ENCODE measurements at regions not wholly inside any gene's neighbourhood (a gene's known extent, or its start where the extent isn't known, plus 50 kb on each side); places are given as distances from the start of the nearest gene placed in this dataset.
A peak's percentile ranks its signal among the peaks of the same experiment; 100 is the strongest.
"Not testable (repeated sequence)": the region's sequence is repeated elsewhere in the genome, so short reads cannot be mapped to it uniquely, and the experiment has no call there.

- H3K4me3 ChIP-seq (ENCODE audit: low read length) = no peak overlapping the region
- no peak overlapping the region for H3K9ac ChIP-seq (ENCODE audit: low read length)
- DNase-seq (ENCODE audit: low read depth) = no peak
- no peaks in the 10 kb centered on the region for H3K9me3 ChIP-seq (ENCODE audit: control insufficient read depth, low read length)
- no peaks in the 10 kb centered on the region for H3K27me3 ChIP-seq (replicated peaks; ENCODE audit: control insufficient read depth, insufficient read depth, low read length)
- no peaks in the 10 kb centered on the region for H3K36me3 ChIP-seq (ENCODE audit: control insufficient read depth, insufficient read depth, low read length, severe bottlenecking)
- H3K4me1 ChIP-seq (ENCODE audit: control insufficient read depth, insufficient read depth, low read length) = peaks cover 12% of the 10 kb centered on the region
Measured at GRCh38 chr4:138636781-138637180, 378.8 kb upstream of the NOCT start.

- DNase-seq (ENCODE audit: low read depth) = no peak
- Histone ChIP-seq H3K4me1 (ENCODE audit: control insufficient read depth, insufficient read depth, low read length) (peaks cover 12% of the 10 kb centered on the region), H3K27me3 (replicated peaks; ENCODE audit: control insufficient read depth, insufficient read depth, low read length) (no peaks in the 10 kb centered on the region), H3K4me3 (ENCODE audit: low read length) (no peak overlapping the region), H3K9ac (ENCODE audit: low read length) (no peak overlapping the region), H3K9me3 (ENCODE audit: control insufficient read depth, low read length) (no peaks in the 10 kb centered on the region), H3K36me3 (ENCODE audit: control insufficient read depth, insufficient read depth, low read length, severe bottlenecking) (no peaks in the 10 kb centered on the region)
Measured at GRCh38 chr4:138634915-138635314, 380.7 kb upstream of the NOCT start.

GRCh38 chr4:138633580-138633904 lies 382.0 kb upstream of the NOCT start:
- Histone ChIP-seq H3K4me1 (ENCODE audit: control insufficient read depth, insufficient read depth, low read length) (peaks cover under 1% of the 10 kb centered on the region), H3K9ac (ENCODE audit: low read length) (no peak overlapping the region), H3K9me3 (ENCODE audit: control insufficient read depth, low read length) (no peaks in the 10 kb centered on the region), H3K27me3 (replicated peaks; ENCODE audit: control insufficient read depth, insufficient read depth, low read length) (no peaks in the 10 kb centered on the region), H3K36me3 (ENCODE audit: control insufficient read depth, insufficient read depth, low read length, severe bottlenecking) (no peaks in the 10 kb centered on the region), H3K4me3 (ENCODE audit: low read length) (no peak overlapping the region)
- no peak for DNase-seq (ENCODE audit: low read depth)

- Histone ChIP-seq H3K4me3 (ENCODE audit: low read length) (no peak overlapping the region), H3K36me3 (ENCODE audit: control insufficient read depth, insufficient read depth, low read length, severe bottlenecking) (no peaks in the 10 kb centered on the region), H3K4me1 (ENCODE audit: control insufficient read depth, insufficient read depth, low read length) (no peaks in the 10 kb centered on the region), H3K9ac (ENCODE audit: low read length) (no peak overlapping the region), H3K9me3 (ENCODE audit: control insufficient read depth, low read length) (no peaks in the 10 kb centered on the region), H3K27me3 (replicated peaks; ENCODE audit: control insufficient read depth, insufficient read depth, low read length) (no peaks in the 10 kb centered on the region)
- DNase-seq (ENCODE audit: low read depth) = no peak
Measured at GRCh38 chr4:138632856-138633579, 382.6 kb upstream of the NOCT start.

- H3K27me3 ChIP-seq (replicated peaks; ENCODE audit: control insufficient read depth, insufficient read depth, low read length) = no peaks in the 10 kb centered on the region
- DNase-seq (ENCODE audit: low read depth) = no peak
- no peak overlapping the region for H3K4me3 ChIP-seq (ENCODE audit: low read length)
- H3K36me3 ChIP-seq (ENCODE audit: control insufficient read depth, insufficient read depth, low read length, severe bottlenecking) = no peaks in the 10 kb centered on the region
- H3K4me1 ChIP-seq (ENCODE audit: control insufficient read depth, insufficient read depth, low read length) = no peaks in the 10 kb centered on the region
- H3K9me3 ChIP-seq (ENCODE audit: control insufficient read depth, low read length) = peaks cover 3% of the 10 kb centered on the region
- no peak overlapping the region for H3K9ac ChIP-seq (ENCODE audit: low read length)
Measured at GRCh38 chr4:138630666-138631065, 384.9 kb upstream of the NOCT start.

GRCh38 chr4:138629669-138630068 lies 385.9 kb upstream of the NOCT start:
- Histone ChIP-seq H3K9ac (ENCODE audit: low read length) (no peak overlapping the region), H3K9me3 (ENCODE audit: control insufficient read depth, low read length) (peaks cover 3% of the 10 kb centered on the region)
- DNase-seq (ENCODE audit: low read depth) = no peak

GRCh38 chr4:138627096-138627495 lies 384.9 kb upstream of the SLC7A11 start:
- no peaks in the 10 kb centered on the region for H3K4me1 ChIP-seq (ENCODE audit: control insufficient read depth, insufficient read depth, low read length)
- no peak for DNase-seq (ENCODE audit: low read depth)
- peaks cover 3% of the 10 kb centered on the region for H3K9me3 ChIP-seq (ENCODE audit: control insufficient read depth, low read length)
- no peak overlapping the region for H3K4me3 ChIP-seq (ENCODE audit: low read length)
- H3K36me3 ChIP-seq (ENCODE audit: control insufficient read depth, insufficient read depth, low read length, severe bottlenecking) = no peaks in the 10 kb centered on the region
- H3K27me3 ChIP-seq (replicated peaks; ENCODE audit: control insufficient read depth, insufficient read depth, low read length) = no peaks in the 10 kb centered on the region
- no peak overlapping the region for H3K9ac ChIP-seq (ENCODE audit: low read length)

More at GRCh38 chr4:138629669-138630068, 385.9 kb upstream of the NOCT start:
- no peaks in the 10 kb centered on the region for H3K4me1 ChIP-seq (ENCODE audit: control insufficient read depth, insufficient read depth, low read length)
- no peaks in the 10 kb centered on the region for H3K36me3 ChIP-seq (ENCODE audit: control insufficient read depth, insufficient read depth, low read length, severe bottlenecking)
- H3K4me3 ChIP-seq (ENCODE audit: low read length) = no peak overlapping the region
- no peaks in the 10 kb centered on the region for H3K27me3 ChIP-seq (replicated peaks; ENCODE audit: control insufficient read depth, insufficient read depth, low read length)

- not testable (repeated sequence) for H3K27me3 ChIP-seq (replicated peaks; ENCODE audit: control insufficient read depth, insufficient read depth, low read length); H3K36me3 ChIP-seq (ENCODE audit: control insufficient read depth, insufficient read depth, low read length, severe bottlenecking); H3K9me3 ChIP-seq (ENCODE audit: control insufficient read depth, low read length); DNase-seq (ENCODE audit: low read depth); H3K4me3 ChIP-seq (ENCODE audit: low read length); H3K9ac ChIP-seq (ENCODE audit: low read length); H3K4me1 ChIP-seq (ENCODE audit: control insufficient read depth, insufficient read depth, low read length)
Measured at GRCh38 chr4:138622362-138622761, 380.2 kb upstream of the SLC7A11 start.

- Histone ChIP-seq H3K4me1 (ENCODE audit: control insufficient read depth, insufficient read depth, low read length) (peaks cover 11% of the 10 kb centered on the region), H3K36me3 (ENCODE audit: control insufficient read depth, insufficient read depth, low read length, severe bottlenecking) (no peaks in the 10 kb centered on the region), H3K9ac (ENCODE audit: low read length) (no peak overlapping the region), H3K9me3 (ENCODE audit: control insufficient read depth, low read length) (no peaks in the 10 kb centered on the region), H3K27me3 (replicated peaks; ENCODE audit: control insufficient read depth, insufficient read depth, low read length) (no peaks in the 10 kb centered on the region), H3K4me3 (ENCODE audit: low read length) (no peak overlapping the region)
- DNase-seq (ENCODE audit: low read depth) = peak; percentile 44
Measured at GRCh38 chr4:138616775-138617174, 374.6 kb upstream of the SLC7A11 start.

- H3K4me1 ChIP-seq (ENCODE audit: control insufficient read depth, insufficient read depth, low read length) = peaks cover 25% of the 10 kb centered on the region
- no peaks in the 10 kb centered on the region for H3K36me3 ChIP-seq (ENCODE audit: control insufficient read depth, insufficient read depth, low read length, severe bottlenecking)
- no peak overlapping the region for H3K4me3 ChIP-seq (ENCODE audit: low read length)
- no peak for DNase-seq (ENCODE audit: low read depth)
- H3K27me3 ChIP-seq (replicated peaks; ENCODE audit: control insufficient read depth, insufficient read depth, low read length) = no peaks in the 10 kb centered on the region
- H3K9ac ChIP-seq (ENCODE audit: low read length) = no peak overlapping the region
- H3K9me3 ChIP-seq (ENCODE audit: control insufficient read depth, low read length) = no peaks in the 10 kb centered on the region
Measured at GRCh38 chr4:138614398-138615142, 372.4 kb upstream of the SLC7A11 start.

- Histone ChIP-seq H3K4me3 (ENCODE audit: low read length) (no peak overlapping the region), H3K4me1 (ENCODE audit: control insufficient read depth, insufficient read depth, low read length) (peaks cover 28% of the 10 kb centered on the region), H3K27me3 (replicated peaks; ENCODE audit: control insufficient read depth, insufficient read depth, low read length) (no peaks in the 10 kb centered on the region), H3K9ac (ENCODE audit: low read length) (no peak overlapping the region), H3K36me3 (ENCODE audit: control insufficient read depth, insufficient read depth, low read length, severe bottlenecking) (no peaks in the 10 kb centered on the region), H3K9me3 (ENCODE audit: control insufficient read depth, low read length) (no peaks in the 10 kb centered on the region)
- no peak for DNase-seq (ENCODE audit: low read depth)
Measured at GRCh38 chr4:138612428-138612827, 370.3 kb upstream of the SLC7A11 start.
